Tibial nerve (tissue), 4 donors: ENCODE measurements at regions not wholly inside any gene's neighbourhood (a gene's known extent, or its start where the extent isn't known, plus 50 kb on each side); places are given as distances from the start of the nearest gene placed in this dataset.

Experiments used
- EP300 ChIP-seq, 2 donors: sonication (generic); formaldehyde crosslinking; IDR thresholded peaks; one replicate each; pipeline ENCODE4 v1.6.1; 2017; ENCODE audit warnings: antibody characterized with exemption in 2 of 2, mild to moderate bottlenecking in 1 of 2
- TF ChIP-seq, protein P1 (sequence below), 5 experiments: fragments of 200-600 bp in 3 of 5; fragments of 450-650 bp in 2 of 5; sonication (generic) in 3 of 5; IDR thresholded peaks; one replicate each; pipeline ENCODE4 v1.5.1; 2016 to 2019; ENCODE audit warnings: antibody characterized with exemption in 5 of 5, mild to moderate bottlenecking in 3 of 5, moderate library complexity in 2 of 5

DNA sequence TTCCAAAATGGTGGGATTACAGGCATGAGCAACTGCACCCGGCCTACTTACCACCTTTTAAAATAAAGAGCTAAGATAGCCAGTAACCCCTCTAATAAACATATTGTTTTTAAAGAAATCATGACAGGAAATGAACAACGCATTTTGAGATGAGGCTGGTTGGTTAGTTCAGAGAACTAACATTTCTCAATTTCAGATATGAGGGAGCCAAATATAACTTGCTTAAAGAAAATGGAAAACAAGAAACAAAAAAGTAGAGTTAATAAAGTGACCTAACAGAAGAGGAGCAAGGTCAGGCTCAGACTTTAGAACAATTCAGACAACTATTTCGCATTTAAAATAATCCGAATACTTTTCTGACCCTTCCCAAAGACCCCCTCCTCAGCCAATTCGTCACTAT, 254.9 kb upstream of the PHF14 start:
- TF ChIP-seq, protein P1, sequence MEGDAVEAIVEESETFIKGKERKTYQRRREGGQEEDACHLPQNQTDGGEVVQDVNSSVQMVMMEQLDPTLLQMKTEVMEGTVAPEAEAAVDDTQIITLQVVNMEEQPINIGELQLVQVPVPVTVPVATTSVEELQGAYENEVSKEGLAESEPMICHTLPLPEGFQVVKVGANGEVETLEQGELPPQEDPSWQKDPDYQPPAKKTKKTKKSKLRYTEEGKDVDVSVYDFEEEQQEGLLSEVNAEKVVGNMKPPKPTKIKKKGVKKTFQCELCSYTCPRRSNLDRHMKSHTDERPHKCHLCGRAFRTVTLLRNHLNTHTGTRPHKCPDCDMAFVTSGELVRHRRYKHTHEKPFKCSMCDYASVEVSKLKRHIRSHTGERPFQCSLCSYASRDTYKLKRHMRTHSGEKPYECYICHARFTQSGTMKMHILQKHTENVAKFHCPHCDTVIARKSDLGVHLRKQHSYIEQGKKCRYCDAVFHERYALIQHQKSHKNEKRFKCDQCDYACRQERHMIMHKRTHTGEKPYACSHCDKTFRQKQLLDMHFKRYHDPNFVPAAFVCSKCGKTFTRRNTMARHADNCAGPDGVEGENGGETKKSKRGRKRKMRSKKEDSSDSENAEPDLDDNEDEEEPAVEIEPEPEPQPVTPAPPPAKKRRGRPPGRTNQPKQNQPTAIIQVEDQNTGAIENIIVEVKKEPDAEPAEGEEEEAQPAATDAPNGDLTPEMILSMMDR (IDR thresholded peaks at IDR 0.05): no peak
- no peak for TF ChIP-seq EP300 (IDR thresholded peaks at IDR 0.05)
